H1 (cell line): ENCODE measurements at regions not wholly inside any gene's neighbourhood (a gene's known extent, or its start where the extent isn't known, plus 50 kb on each side); places are given as distances from the start of the nearest gene placed in this dataset.

ENCODE experiments used
- CTCF ChIA-PET: fragments of 300-600 bp; sonication (Branson Sonifier 250); formaldehyde crosslinking; loops from one replicate; lab custom pipeline; 2021; ENCODE audit not compliant: partially characterized antibody; lab: Charles Lee
- POLR2A ChIA-PET: fragments of 300-600 bp; sonication (Branson Sonifier 250); formaldehyde crosslinking; loops from one replicate; lab custom pipeline; 2021; ENCODE audit warnings: inconsistent platforms; ENCODE audit not compliant: partially characterized antibody; lab: Charles Lee
- DNase-seq, 2 experiments: peaks; one replicate each; pipeline versions ENCODE4 v3.0.0 to v3.0.0-alpha.2; 2010 to 2022; ENCODE audit warnings: low spot score in 2 of 2, low read depth in 1 of 2, mixed read lengths in 1 of 2
- FAIRE-seq: peaks from 2 replicates; lab custom pipeline; 2011; peaks lifted over from hg19 to GRCh38; lab: Jason Lieb, UNC
- H2AFZ ChIP-seq: 2 replicates; pipeline ENCODE4 v1.8.1; 2012; ENCODE audit warnings: low read length, inconsistent platforms
- H2AK5ac ChIP-seq: 2 replicates; pipeline ENCODE4 v1.6.1; 2013; ENCODE audit warnings: low read depth, low read length
- H2BK120ac ChIP-seq: replicated peaks from 2 replicates; pipeline ENCODE3; 2013; ENCODE audit warnings: low read depth, low read length, inconsistent platforms
- H2BK12ac ChIP-seq: 2 replicates; pipeline ENCODE4 v1.6.1; 2013; ENCODE audit warnings: low read depth, low read length
- H2BK15ac ChIP-seq: 2 replicates; pipeline ENCODE4 v1.6.1; 2013; ENCODE audit warnings: low read length
- H2BK20ac ChIP-seq: 2 replicates; pipeline ENCODE4 v1.6.1; 2013; ENCODE audit warnings: low read length
- H2BK5ac ChIP-seq: 2 replicates; pipeline ENCODE4 v1.6.1; 2013; ENCODE audit warnings: low read depth, low read length
- H3K14ac ChIP-seq: 2 replicates; pipeline ENCODE4 v1.6.1; 2013; ENCODE audit warnings: inconsistent platforms; ENCODE audit not compliant: insufficient read length
- H3K18ac ChIP-seq: 2 replicates; pipeline ENCODE4 v1.6.1; 2013; ENCODE audit warnings: low read length; ENCODE audit errors: extremely low read depth
- H3K23ac ChIP-seq: 2 replicates; pipeline ENCODE4 v1.6.1; 2013; ENCODE audit warnings: inconsistent platforms; ENCODE audit not compliant: insufficient read length
- H3K23me2 ChIP-seq: 2 replicates; pipeline ENCODE4 v1.6.1; 2013; ENCODE audit warnings: low read depth, low read length
- H3K27ac ChIP-seq: 2 replicates; pipeline ENCODE4 v1.6.1; 2011; ENCODE audit warnings: low read depth, low read length, inconsistent platforms
- H3K27me3 ChIP-seq, 4 experiments: replicated peaks in 1 of 4; 1 replicate in 1 of 4; 2 replicates in 3 of 4; pipeline versions ENCODE4 v1.6.1 to v1.8.1; 2011 to 2013; ENCODE audit warnings: low read length in 3 of 4, mild to moderate bottlenecking in 3 of 4, inconsistent platforms in 2 of 4, mixed read lengths in 2 of 4, moderate library complexity in 1 of 4; ENCODE audit not compliant: control insufficient read depth in 3 of 4, insufficient read depth in 3 of 4; ENCODE audit errors: extremely low read depth in 1 of 4
- H3K36me3 ChIP-seq, 4 experiments: 2 replicates each; pipeline versions ENCODE4 v1.6.1 to v1.8.1; 2011 to 2013; ENCODE audit warnings: mild to moderate bottlenecking in 4 of 4, low read length in 3 of 4, moderate library complexity in 2 of 4, control low read depth in 1 of 4, inconsistent platforms in 1 of 4; ENCODE audit not compliant: insufficient read depth in 4 of 4, control insufficient read depth in 2 of 4
- H3K4ac ChIP-seq: replicated peaks from 2 replicates; pipeline ENCODE3; 2013; ENCODE audit warnings: low read length, low read depth, mixed read lengths, inconsistent platforms; ENCODE audit not compliant: insufficient read length
- H3K4me1 ChIP-seq, 4 experiments: replicated peaks in 1 of 4; 1 replicate in 1 of 4; 2 replicates in 3 of 4; pipeline versions ENCODE4 v1.6.1 to v1.8.1; 2011 to 2013; ENCODE audit warnings: low read length in 3 of 4, inconsistent platforms in 2 of 4, mixed read lengths in 1 of 4; ENCODE audit not compliant: insufficient read depth in 4 of 4, control insufficient read depth in 3 of 4
- H3K4me2 ChIP-seq, 2 experiments: 2 replicates each; pipeline versions ENCODE4 v1.6.1 to v1.8.1; 2011 to 2013; ENCODE audit warnings: low read depth in 2 of 2, low read length in 2 of 2, control low read depth in 1 of 2, inconsistent platforms in 1 of 2, mild to moderate bottlenecking in 1 of 2; ENCODE audit not compliant: insufficient read depth in 1 of 2
- H3K4me3 ChIP-seq, 4 experiments: fragments of 200-600, 300-600 bp in 1 of 4; sonication (generic), shearing (Covaris generic), sonication (Bioruptor Twin) in 1 of 4; 2 replicates each; pipeline versions ENCODE4 v1.5.1 to v1.8.1; 2011 to 2016; ENCODE audit warnings: low read length in 4 of 4, low read depth in 3 of 4, control low read depth in 2 of 4, inconsistent platforms in 2 of 4, mild to moderate bottlenecking in 2 of 4, mixed read lengths in 1 of 4, moderate library complexity in 1 of 4; ENCODE audit not compliant: insufficient read depth in 2 of 4; ENCODE audit errors: extremely low read depth in 1 of 4
- H3K56ac ChIP-seq: replicated peaks from 2 replicates; pipeline ENCODE3; 2013; ENCODE audit warnings: low read depth, mild to moderate bottlenecking, mixed read lengths, low read length, inconsistent platforms; ENCODE audit not compliant: insufficient read length
- H3K79me1 ChIP-seq: 2 replicates; pipeline ENCODE4 v1.6.1; 2013; ENCODE audit warnings: low read depth, low read length, control low read depth
- H3K79me2 ChIP-seq, 2 experiments: 2 replicates each; pipeline versions ENCODE4 v1.6.1 to v1.8.1; 2012 to 2013; ENCODE audit warnings: low read length in 2 of 2, mild to moderate bottlenecking in 2 of 2, inconsistent platforms in 1 of 2; ENCODE audit not compliant: insufficient read depth in 2 of 2, control insufficient read depth in 1 of 2
- H3K9ac ChIP-seq, 4 experiments: replicated peaks in 1 of 4; 1 replicate in 1 of 4; 2 replicates in 3 of 4; pipeline versions ENCODE4 v1.6.1 to v1.8.1; 2011 to 2013; ENCODE audit warnings: low read depth in 3 of 4, low read length in 3 of 4, control low read depth in 2 of 4, mild to moderate bottlenecking in 2 of 4, moderate library complexity in 2 of 4, inconsistent platforms in 1 of 4; ENCODE audit errors: extremely low read depth in 1 of 4
- H3K9me3 ChIP-seq, 2 experiments: 2 replicates each; pipeline versions ENCODE4 v1.6.1 to v1.8.1; 2012 to 2013; ENCODE audit warnings: mild to moderate bottlenecking in 2 of 2, moderate library complexity in 2 of 2, control low read depth in 1 of 2, inconsistent platforms in 1 of 2, low read depth in 1 of 2, low read length in 1 of 2, mixed read lengths in 1 of 2; ENCODE audit not compliant: insufficient read depth in 2 of 2
- H4K20me1 ChIP-seq, 2 experiments: replicated peaks in 1 of 2; 2 replicates each; pipeline versions ENCODE3 to v1.8.1; 2011 to 2013; ENCODE audit warnings: inconsistent platforms in 2 of 2, low read length in 2 of 2, mild to moderate bottlenecking in 1 of 2; ENCODE audit not compliant: insufficient read depth in 2 of 2, control insufficient read depth in 1 of 2
- H4K5ac ChIP-seq: 2 replicates; pipeline ENCODE4 v1.6.1; 2013; ENCODE audit warnings: low read length, low read depth, mixed read lengths, inconsistent platforms; ENCODE audit not compliant: insufficient read length
- H4K8ac ChIP-seq: 2 replicates; pipeline ENCODE4 v1.8.0; 2013; ENCODE audit warnings: mild to moderate bottlenecking, moderate library complexity, low read length, inconsistent platforms; ENCODE audit not compliant: insufficient read depth; ENCODE audit errors: extremely low read depth
- H4K91ac ChIP-seq: replicated peaks from 2 replicates; pipeline ENCODE3; 2013; ENCODE audit warnings: low read length, mixed read lengths, inconsistent platforms; ENCODE audit not compliant: insufficient read length
- CHD2 ChIP-seq: IDR thresholded peaks from 2 replicates; pipeline ENCODE4 v1.6.1; 2012; ENCODE audit warnings: low read length, improper control_type of control experiment
- KDM1A ChIP-seq: fragments of 200-600, 300-600 bp; sonication (generic); IDR thresholded peaks from 2 replicates; pipeline ENCODE4 v1.7.1; 2016; ENCODE audit warnings: mild to moderate bottlenecking, low read length, borderline replicate concordance
- PHF8 ChIP-seq: fragments of 200-600 bp; sonication (generic); conservative IDR thresholded peaks from 2 replicates; pipeline ENCODE4 v1.7.1; 2012; ENCODE audit warnings: low read depth, mild to moderate bottlenecking, inconsistent platforms, low read length, moderate library complexity
- POLR2A ChIP-seq, 2 experiments: IDR thresholded peaks; 1 replicate in 1 of 2; 2 replicates in 1 of 2; pipeline ENCODE4 v1.6.1; 2011; ENCODE audit warnings: low read depth in 2 of 2, low read length in 2 of 2, mild to moderate bottlenecking in 2 of 2; ENCODE audit errors: control extremely low read depth in 1 of 2
- RAD21 ChIP-seq, 2 experiments: IDR thresholded peaks in 1 of 2; conservative IDR thresholded peaks in 1 of 2; 2 replicates each; pipeline ENCODE4 v1.6.1; 2011; ENCODE audit warnings: low read depth in 2 of 2, low read length in 2 of 2, improper control_type of control experiment in 1 of 2, inconsistent platforms in 1 of 2, mild to moderate bottlenecking in 1 of 2, moderate library complexity in 1 of 2
- SIX5 ChIP-seq: IDR thresholded peaks from 2 replicates; pipeline ENCODE4 v1.6.1; 2011; ENCODE audit warnings: mild to moderate bottlenecking, low read depth, low read length
- WGBS, 2 experiments: shearing (Covaris generic) in 1 of 2; methylation state at CpG; one replicate each; pipeline versions ENCODE4 v1.1.6 to v1.1.7; 2013 to 2015; ENCODE audit warnings: low lambda C conversion rate in 2 of 2, mixed read lengths in 2 of 2, inconsistent platforms in 1 of 2, low coverage in 1 of 2, missing lambda C conversion rate in 1 of 2; ENCODE audit not compliant: insufficient replicate concordance in 2 of 2, insufficient coverage in 1 of 2, insufficient read length in 1 of 2; ENCODE audit errors: extremely low coverage in 1 of 2, missing lambda C conversion rate in 1 of 2; 5-methylcytosine and 5-hydroxymethylcytosine counted together

- Histone ChIP-seq H3K4me2 (no peak overlapping the region), H4K91ac (no peak overlapping the region), H3K4me3 (no peak overlapping the region), H3K23me2 (peaks cover 2% of the 10 kb centered on the region; the same call in 1 of the 2 replicates), H4K8ac (no peak overlapping the region), H3K36me3 (no peaks in the 10 kb centered on the region), H3K9ac (no peak overlapping the region), H2AFZ (no peak overlapping the region), H4K20me1 (no peaks in the 10 kb centered on the region), H2BK5ac (no peak overlapping the region), H3K9me3 (no peaks in the 10 kb centered on the region), H3K27me3 (no peaks in the 10 kb centered on the region), H3K79me2 (no peaks in the 10 kb centered on the region), H3K56ac (no peak overlapping the region), H3K4ac (no peak overlapping the region), H2BK120ac (no peak overlapping the region), H3K4me1 (no peaks in the 10 kb centered on the region), H2BK20ac (no peak overlapping the region), H3K79me1 (no peaks in the 10 kb centered on the region), H2BK12ac (no peak overlapping the region), H4K5ac (no peak overlapping the region), H3K27ac (no peak overlapping the region), H2AK5ac (no peak overlapping the region), H2BK15ac (no peak overlapping the region), H3K18ac (no peak overlapping the region), H3K14ac (no peak overlapping the region), H3K23ac (no peak overlapping the region)
- CTCF ChIA-PET: interaction anchor here (1.5 kb wide), 1 partner anchor 10 kb away, joined by 3 read pairs; no protein-coding TSS in a partner anchor
- FAIRE-seq: no peak
- WGBS, 2 experiments: 84% methylated on average over 3 of the region's 3 CpGs; no CpG with 5 or more reads in 1 of the 2 experiments
- TF ChIP-seq CHD2 (no peak), KDM1A (no peak), RAD21 (IDR thresholded peaks at IDR 0.05 in 1 of 2, conservative IDR thresholded peaks at IDR 0.05 in 1 of 2; ENCODE audit: low read depth in 2 of 2, low read length in 2 of 2) (no peak), POLR2A (IDR thresholded peaks at IDR 0.05; ENCODE audit: control extremely low read depth in 1 of 2, low read depth in 2 of 2, low read length in 2 of 2) (no peak), PHF8 (no peak), SIX5 (no peak)
- DNase-seq: no peak
- POLR2A ChIA-PET: interaction anchor here (0.8 kb wide), 1 partner anchor 28 kb away, joined by 3 read pairs; no protein-coding TSS in a partner anchor
Observed at GRCh38 chr3:152581951-152582350, 253.0 kb upstream of the P2RY1 start.
